T-helper 9 cell (primary cell): ENCODE measurements at regions not wholly inside any gene's neighbourhood (a gene's known extent, or its start where the extent isn't known, plus 50 kb on each side); places are given as distances from the start of the nearest gene placed in this dataset.
"Not testable (repeated sequence)": the region's sequence is repeated elsewhere in the genome, so short reads cannot be mapped to it uniquely, and the experiment has no call there.

Experiments used
- DNase-seq: peaks from one replicate; pipeline ENCODE4 v3.0.0-alpha.2; 2020

- DNase-seq = no peak
These were observed 1124.4 kb downstream of the NXPH1 start for GRCh38 chr7:9557853-9558252.

GRCh38 chr7:9575716-9576115 lies 1142.3 kb downstream of the NXPH1 start:
- DNase-seq = no peak

GRCh38 chr7:9582824-9583223 lies 1149.4 kb downstream of the NXPH1 start:
- DNase-seq = no peak

GRCh38 chr7:9598411-9598810 lies 1165.0 kb downstream of the NXPH1 start:
- no peak for DNase-seq

- DNase-seq = no peak
These were observed 1167.6 kb downstream of the NXPH1 start for GRCh38 chr7:9600974-9601373.

- DNase-seq = no peak
These were observed 1169.9 kb downstream of the NXPH1 start for GRCh38 chr7:9603291-9603690.

GRCh38 chr7:9608560-9608959 lies 1175.2 kb downstream of the NXPH1 start:
- no peak for DNase-seq

GRCh38 chr7:9620899-9621298 lies 1187.5 kb downstream of the NXPH1 start:
- not testable (repeated sequence) for DNase-seq

GRCh38 chr7:9621306-9621902 lies 1188.0 kb downstream of the NXPH1 start:
- not testable (repeated sequence) for DNase-seq

- no peak for DNase-seq
These were observed 1188.5 kb downstream of the NXPH1 start for GRCh38 chr7:9621927-9622326.

GRCh38 chr7:9625953-9626352 lies 1192.5 kb downstream of the NXPH1 start:
- DNase-seq = no peak

- no peak for DNase-seq
These were observed 1212.3 kb downstream of the NXPH1 start for GRCh38 chr7:9645756-9646155.

GRCh38 chr7:9657257-9657656 lies 1223.8 kb downstream of the NXPH1 start:
- no peak for DNase-seq

GRCh38 chr7:9671979-9672917 lies 1238.8 kb downstream of the NXPH1 start:
- no peak for DNase-seq

- DNase-seq = no peak
These were observed 1247.3 kb downstream of the NXPH1 start for GRCh38 chr7:9680713-9681112.

- no peak for DNase-seq
These were observed 1247.9 kb downstream of the NXPH1 start for GRCh38 chr7:9681284-9681683.

GRCh38 chr7:9691286-9691685 lies 1257.9 kb downstream of the NXPH1 start:
- no peak for DNase-seq

GRCh38 chr7:9698375-9698774 lies 1265.0 kb downstream of the NXPH1 start:
- DNase-seq = no peak

- DNase-seq = no peak
These were observed 1264.5 kb upstream of the PHF14 start for GRCh38 chr7:9709216-9709615.

GRCh38 chr7:9711259-9711918 lies 1262.3 kb upstream of the PHF14 start:
- DNase-seq = no peak

GRCh38 chr7:9718071-9718661 lies 1255.5 kb upstream of the PHF14 start:
- DNase-seq = no peak

GRCh38 chr7:9719303-9719702 lies 1254.4 kb upstream of the PHF14 start:
- DNase-seq = no peak

- DNase-seq = no peak
These were observed 1254.0 kb upstream of the PHF14 start for GRCh38 chr7:9719721-9720120.
